Mammary epithelial cell (primary cell): ENCODE measurements at regions not wholly inside any gene's neighbourhood (a gene's known extent, or its start where the extent isn't known, plus 50 kb on each side); places are given as distances from the start of the nearest gene placed in this dataset.

Experiments used
- EZH2 ChIP-seq: IDR thresholded peaks from 2 replicates; pipeline ENCODE4 v1.6.1; 2012; ENCODE audit warnings: low read length, inconsistent platforms, borderline replicate concordance
- TF ChIP-seq, protein P1 (sequence below), 2 donors: IDR thresholded peaks in 1 of 2; conservative IDR thresholded peaks in 1 of 2; 2 replicates each; pipeline ENCODE4 v1.5.1; 2011 to 2012; ENCODE audit warnings: inconsistent platforms in 2 of 2, low read length in 2 of 2, mild to moderate bottlenecking in 2 of 2, control low read depth in 1 of 2, low read depth in 1 of 2; ENCODE audit not compliant: insufficient read depth in 1 of 2; ENCODE audit errors: extremely low read depth in 1 of 2

DNA sequence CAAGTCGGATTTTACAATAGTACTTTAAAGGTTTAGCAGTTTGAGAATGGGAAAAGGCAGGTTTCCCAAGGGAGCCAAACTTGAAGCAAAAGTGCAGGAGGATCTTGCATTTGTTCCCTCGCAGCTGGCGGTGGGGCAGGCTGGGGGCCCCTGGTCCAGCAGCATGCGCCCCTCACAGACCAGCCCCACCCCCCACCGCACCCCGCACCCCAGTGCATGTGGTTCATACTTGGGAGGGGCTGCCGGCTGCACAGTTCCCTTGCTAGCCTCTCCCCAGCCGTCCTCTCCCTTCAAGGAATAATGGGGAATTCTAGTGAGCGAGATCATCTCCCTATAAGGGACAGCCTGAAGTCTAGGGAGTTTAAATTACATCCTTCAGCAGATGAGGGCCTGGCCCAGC, 273.1 kb upstream of the IRX2 start:
- TF ChIP-seq, protein P1, sequence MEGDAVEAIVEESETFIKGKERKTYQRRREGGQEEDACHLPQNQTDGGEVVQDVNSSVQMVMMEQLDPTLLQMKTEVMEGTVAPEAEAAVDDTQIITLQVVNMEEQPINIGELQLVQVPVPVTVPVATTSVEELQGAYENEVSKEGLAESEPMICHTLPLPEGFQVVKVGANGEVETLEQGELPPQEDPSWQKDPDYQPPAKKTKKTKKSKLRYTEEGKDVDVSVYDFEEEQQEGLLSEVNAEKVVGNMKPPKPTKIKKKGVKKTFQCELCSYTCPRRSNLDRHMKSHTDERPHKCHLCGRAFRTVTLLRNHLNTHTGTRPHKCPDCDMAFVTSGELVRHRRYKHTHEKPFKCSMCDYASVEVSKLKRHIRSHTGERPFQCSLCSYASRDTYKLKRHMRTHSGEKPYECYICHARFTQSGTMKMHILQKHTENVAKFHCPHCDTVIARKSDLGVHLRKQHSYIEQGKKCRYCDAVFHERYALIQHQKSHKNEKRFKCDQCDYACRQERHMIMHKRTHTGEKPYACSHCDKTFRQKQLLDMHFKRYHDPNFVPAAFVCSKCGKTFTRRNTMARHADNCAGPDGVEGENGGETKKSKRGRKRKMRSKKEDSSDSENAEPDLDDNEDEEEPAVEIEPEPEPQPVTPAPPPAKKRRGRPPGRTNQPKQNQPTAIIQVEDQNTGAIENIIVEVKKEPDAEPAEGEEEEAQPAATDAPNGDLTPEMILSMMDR (conservative IDR thresholded peaks at IDR 0.05 in 1 of 2, IDR thresholded peaks at IDR 0.05 in 1 of 2; ENCODE audit: extremely low read depth in 1 of 2, insufficient read depth in 1 of 2, low read depth in 1 of 2, low read length in 2 of 2) = no peak
- TF ChIP-seq EZH2 = no peak
